ENCODE measurements at regions not wholly inside any gene's neighbourhood (a gene's known extent, or its start where the extent isn't known, plus 50 kb on each side); places are given as distances from the start of the nearest gene placed in this dataset.

DNA sequence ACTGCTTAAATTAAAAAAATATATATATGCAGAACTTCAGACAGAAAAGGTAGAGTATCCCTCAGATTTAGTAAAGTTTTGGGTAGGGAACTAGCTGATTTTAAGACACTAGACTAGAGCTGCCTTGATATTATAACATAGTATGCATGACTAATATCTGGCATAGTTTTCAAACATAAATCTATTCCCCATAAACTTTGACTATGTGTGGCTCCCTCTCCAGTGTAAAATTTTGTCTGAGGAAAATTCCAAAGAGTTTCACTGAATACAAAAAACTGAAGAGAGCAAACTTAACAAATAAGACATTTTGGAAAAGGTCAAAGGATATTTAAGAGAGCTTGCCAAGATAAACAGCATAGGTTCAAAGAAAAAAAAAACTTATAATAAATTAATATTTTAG, 66.2 kb upstream of the ZNF462 start:
- no peak for DNase-seq

DNA sequence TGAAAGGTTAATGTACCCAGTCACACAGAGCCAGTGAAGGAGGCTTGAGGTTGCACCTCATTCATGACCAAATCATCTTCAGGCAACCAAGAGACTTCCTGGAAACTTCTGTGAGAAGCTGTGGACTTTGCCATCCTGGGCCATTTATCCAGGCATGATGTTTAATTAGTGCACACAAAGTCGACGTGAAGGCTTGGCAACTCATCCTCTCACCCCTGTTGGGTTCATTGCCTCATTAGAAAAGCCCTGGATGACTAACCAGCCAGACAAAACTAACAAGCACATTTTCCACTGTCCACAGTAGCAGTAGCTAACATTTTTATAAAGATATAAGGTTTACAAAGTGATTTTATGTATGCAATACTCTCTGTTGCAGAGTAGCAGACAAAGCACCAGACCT, 65.7 kb upstream of the ZNF462 start:
- DNase-seq, result no peak

DNA sequence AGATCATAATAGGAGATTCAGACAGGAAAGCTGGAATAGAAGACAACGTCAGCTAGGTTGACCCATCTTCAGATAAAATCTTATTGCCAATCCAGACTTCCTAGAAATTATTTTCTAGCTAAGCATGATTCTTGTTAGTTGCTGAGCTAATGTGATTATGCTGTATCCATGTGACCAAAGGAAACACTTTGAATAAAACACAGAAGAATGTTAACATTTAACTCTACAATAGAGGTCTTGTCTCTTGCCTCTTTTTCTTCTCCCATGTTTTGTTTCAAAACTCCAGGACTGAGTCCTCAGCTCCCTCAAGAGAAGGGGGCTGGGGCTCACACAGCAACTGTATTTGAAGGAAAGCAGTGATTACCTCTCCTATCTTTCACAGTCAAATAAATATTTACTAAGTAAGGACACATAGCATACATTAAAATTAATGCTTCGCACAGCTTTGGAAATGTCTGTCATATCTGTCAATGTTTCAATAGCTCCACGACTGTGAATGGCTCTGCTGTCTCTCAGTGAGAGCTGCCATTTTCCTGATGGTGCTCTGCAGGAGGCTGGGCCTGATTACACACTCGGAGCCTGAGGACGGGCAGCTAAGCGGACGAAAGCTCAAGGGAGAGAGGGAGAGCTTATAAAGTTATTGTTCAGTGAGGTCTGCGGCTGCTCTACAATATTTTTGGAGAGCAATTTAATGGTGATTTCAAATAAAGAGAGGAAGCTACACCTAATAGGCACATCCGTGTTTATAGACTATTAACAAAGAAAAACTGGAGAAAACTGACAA, 64.8 kb upstream of the ZNF462 start:
- no peak for DNase-seq

DNA sequence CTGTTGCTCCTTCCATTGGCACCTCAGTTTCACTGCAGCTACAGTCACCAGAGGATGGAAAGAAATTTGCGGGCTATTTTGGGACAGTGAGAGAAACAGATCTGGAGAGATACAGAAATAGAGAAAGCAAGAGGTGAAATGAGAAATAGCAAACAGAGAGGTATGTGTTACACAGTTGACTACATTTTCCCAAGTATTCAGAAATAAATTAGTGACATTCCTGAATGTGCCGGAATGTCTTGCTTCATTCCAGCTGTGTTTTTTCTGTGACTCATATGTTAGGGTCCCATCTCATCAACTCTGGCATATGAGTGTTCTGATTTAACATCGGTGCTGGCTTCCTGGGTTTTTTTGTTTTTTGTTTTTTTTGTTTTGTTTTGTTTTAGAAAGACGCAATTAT, 63.8 kb upstream of the ZNF462 start:
- no peak for DNase-seq

DNA sequence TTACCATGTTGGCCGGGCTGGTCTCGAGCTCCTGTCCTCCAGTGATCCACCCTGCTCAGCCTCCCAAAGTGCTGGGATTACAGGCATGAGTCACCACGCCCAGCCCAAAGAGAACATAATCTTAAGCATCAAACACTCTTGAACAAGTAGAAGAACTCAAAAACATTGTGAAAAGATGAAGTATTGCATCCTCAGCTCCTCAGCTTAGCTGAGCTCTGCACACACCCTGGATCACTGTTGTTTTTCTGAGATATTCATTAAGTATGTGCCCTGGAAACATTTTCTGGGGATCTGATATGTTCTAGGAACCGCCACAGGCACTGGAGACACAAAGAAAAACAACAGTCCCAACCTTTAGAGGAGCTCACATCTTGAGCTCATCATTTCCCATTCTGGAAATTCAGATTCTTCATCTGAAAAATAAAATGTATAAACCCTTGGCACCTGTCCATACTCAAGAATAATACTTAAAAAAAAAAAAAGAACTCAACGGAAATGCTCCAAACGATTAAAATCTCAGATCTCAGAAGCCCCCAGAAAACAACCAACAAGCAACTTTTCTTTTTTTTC, 62.2 kb upstream of the ZNF462 start:
- no peak for DNase-seq

DNA sequence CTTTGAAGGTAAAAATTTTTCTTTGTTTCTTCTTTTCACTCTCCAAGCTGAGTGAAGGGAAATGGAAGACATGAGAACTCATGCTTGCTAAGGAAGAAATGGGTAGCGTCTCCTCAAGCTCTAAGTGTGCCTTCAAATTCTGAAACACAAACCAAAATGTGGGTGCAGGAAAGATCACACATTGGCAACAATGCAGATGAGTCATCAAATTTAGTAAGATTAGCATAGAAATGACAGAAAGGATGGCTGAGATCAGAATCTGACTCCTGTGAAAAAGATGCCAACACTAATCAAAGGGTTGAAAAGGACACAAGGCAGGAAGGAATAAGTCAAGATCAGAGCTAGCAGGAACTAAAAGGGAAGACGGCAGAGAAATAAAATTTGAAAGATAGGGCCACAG, 61.1 kb upstream of the ZNF462 start:
- no peak for DNase-seq
